ENCODE measurements at regions not wholly inside any gene's neighbourhood (a gene's known extent, or its start where the extent isn't known, plus 50 kb on each side); places are given as distances from the start of the nearest gene placed in this dataset.

DNA sequence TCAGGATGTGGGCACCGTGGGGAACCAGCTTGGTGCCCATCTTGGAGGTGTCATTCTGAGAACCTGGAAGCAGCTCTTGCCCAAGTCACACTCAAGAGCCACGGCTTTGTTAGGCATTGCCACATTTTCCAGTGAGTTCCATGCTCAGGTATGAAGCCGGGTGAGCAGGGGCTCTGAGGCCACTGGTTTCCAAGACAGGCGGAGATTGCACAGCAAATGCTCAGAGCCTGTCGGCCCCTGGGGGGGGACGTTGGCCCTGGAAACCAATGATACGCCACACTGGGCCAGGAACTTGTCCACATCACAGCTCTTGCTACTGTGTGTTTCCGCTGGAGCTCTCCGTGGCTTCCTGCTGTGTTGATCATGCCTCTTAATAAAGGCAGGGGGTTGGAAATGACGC lies 52.5 kb upstream of the SALL3 start:
- TF ChIP-seq EZH2phosphoT487 (IDR thresholded peaks at IDR 0.05; ENCODE audit: insufficient read depth, low read depth) (no peak), EZH2 (IDR thresholded peaks at IDR 0.05; ENCODE audit: insufficient read depth, poor library complexity, severe bottlenecking) (no peak)
